ENCODE measurements at regions not wholly inside any gene's neighbourhood (a gene's known extent, or its start where the extent isn't known, plus 50 kb on each side); places are given as distances from the start of the nearest gene placed in this dataset.

DNA sequence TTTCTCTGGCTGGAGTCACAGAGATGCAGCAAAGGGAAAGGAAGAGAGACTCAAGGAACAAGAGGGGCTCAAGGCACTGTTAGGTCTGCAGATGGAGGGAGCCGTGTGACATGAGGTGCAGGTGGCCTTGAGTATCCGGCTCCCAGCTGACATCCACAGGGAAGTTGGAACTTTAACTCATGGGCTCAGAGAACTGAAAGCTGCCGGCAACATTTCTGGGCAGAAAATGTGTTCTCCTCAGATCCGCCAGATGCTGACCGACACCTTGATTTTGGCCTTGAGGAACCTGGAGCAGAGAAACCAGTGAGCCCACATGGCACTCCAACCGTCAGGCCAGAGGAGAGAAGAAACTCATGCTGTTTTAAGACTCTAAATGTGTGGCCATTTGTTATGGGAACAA lies 258.1 kb upstream of the IRX2 start:
- Mint-ChIP-seq H3K27me3 (no peaks in the 10 kb centered on the region), H3K4me3 (no peak overlapping the region), H3K27ac (no peak overlapping the region), H3K36me3 (ENCODE audit: low read depth) (no peaks in the 10 kb centered on the region), H3K4me1 (no peaks in the 10 kb centered on the region), H3K9me3 (peaks cover 8% of the 10 kb centered on the region)
- DNase-seq: no peak
- intact Hi-C loops (cut with micrococcal nuclease): no loop called here

DNA sequence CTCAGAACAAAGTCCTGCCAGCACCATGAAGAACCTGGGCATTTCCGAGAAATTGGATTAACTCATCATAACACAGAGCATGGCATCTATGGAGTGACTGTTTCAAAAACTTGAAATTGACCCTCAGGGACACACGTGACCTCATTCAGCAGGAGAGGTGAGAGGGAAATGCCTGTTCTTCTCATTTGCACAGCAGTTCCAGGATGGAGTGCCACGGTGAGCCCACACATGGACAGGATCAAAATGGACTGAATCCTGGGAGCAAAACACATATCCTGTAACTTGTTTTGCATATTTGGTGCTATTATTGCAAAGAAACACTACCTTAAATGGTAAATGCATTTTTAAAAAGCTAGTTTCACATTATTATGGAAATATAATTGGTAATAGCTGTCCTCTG lies 256.1 kb upstream of the IRX2 start:
- Mint-ChIP-seq H3K27me3 (no peaks in the 10 kb centered on the region), H3K9me3 (peaks cover 11% of the 10 kb centered on the region), H3K4me1 (no peaks in the 10 kb centered on the region), H3K27ac (no peak overlapping the region), H3K4me3 (no peak overlapping the region), H3K36me3 (ENCODE audit: low read depth) (no peaks in the 10 kb centered on the region)
- intact Hi-C loops (cut with micrococcal nuclease): no loop called here
- no peak for DNase-seq

DNA sequence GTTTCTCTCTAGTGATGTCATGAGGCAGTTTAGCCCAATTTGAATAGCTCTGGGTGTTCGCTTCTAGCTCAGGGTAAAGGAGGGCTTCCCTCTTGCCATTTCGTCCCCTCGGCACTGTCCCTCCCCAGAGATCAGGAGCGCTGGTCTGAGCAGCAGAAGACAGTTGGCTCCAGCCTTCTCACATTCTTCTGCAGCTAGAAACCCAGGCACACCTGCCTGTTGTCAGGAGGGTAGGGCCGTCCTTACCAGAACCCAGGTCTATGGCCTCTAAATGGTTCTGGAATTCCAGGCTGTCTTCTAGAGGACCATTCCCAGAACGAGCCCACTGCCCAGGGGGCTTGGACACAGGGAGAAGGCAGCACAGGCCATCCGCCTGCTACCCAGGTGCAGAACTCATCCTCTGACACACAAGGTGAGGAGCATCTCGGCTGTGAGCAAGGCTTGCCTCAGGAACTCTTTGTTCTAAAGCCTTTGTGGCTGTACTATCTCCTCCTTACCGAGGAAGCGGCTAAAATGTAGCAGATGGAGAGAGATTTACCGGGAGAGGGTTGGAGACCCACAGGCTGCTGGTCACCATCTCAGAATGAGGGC lies 255.6 kb upstream of the IRX2 start:
- Mint-ChIP-seq H3K27ac (no peak overlapping the region), H3K4me3 (no peak overlapping the region), H3K9me3 (peaks cover 15% of the 10 kb centered on the region), H3K27me3 (no peaks in the 10 kb centered on the region), H3K4me1 (no peaks in the 10 kb centered on the region), H3K36me3 (ENCODE audit: low read depth) (no peaks in the 10 kb centered on the region)
- intact Hi-C loops (cut with micrococcal nuclease): no loop called here
- DNase-seq: no peak

DNA sequence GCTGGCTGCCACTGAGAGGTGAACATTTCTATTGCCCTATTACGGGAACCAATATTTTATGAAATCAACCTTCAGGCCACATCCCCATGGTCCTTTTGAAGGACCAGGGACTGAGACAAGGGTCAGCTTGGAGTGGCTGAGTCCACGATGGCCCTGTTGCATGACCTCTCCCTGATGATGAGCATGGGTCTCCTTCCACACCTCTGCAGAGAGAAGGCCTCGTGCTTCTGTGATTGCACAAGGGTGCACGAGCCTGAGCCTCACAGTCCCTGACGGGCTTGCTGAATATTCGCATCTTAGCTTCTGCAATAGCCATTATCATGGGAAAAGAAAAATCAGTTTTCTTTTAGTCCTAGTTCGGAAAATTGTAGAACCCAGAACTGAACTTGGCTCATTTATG lies 255.0 kb upstream of the IRX2 start:
- Mint-ChIP-seq H3K9me3 (peaks cover 14% of the 10 kb centered on the region), H3K36me3 (ENCODE audit: low read depth) (no peaks in the 10 kb centered on the region), H3K27ac (no peak overlapping the region), H3K27me3 (no peaks in the 10 kb centered on the region), H3K4me1 (no peaks in the 10 kb centered on the region), H3K4me3 (no peak overlapping the region)
- intact Hi-C loops (cut with micrococcal nuclease): no loop called here
- no peak for DNase-seq

DNA sequence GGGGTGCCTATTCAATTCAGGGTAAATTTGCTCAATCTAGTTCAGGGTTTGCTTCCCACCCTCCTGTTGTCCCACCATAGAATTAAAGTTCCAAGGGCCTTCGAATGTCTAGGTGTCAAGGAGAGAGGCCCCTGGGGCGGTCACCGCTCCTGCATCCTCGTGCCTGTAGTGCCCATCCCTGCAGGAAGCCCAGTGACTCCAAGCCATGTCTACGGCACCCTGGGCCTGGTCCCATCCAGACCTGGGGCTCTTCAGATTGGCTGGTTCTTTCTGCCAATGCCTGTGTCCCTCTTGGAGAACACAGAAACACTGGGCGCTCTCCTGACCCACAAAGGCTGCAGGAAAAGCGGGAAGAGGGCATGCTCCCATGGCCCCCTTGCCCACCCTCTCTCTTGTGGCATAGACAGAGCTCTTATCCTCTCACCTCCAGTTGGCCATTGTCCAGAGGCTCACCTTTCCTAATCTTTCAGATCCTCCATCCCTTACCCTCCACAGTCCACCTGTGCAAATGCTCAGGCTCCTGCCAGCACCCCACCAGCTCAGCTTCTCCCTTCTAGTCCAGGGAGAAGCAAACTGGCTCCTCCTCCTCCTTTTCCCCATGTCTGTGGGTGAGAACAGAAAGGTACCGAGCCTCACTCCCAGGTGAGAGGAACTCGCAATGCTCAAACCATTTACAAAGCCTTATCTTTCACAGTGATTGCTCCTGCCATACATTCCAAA lies 253.0 kb upstream of the IRX2 start:
- no peak for DNase-seq
- no peak overlapping the region for H3K27ac Mint-ChIP-seq
- H3K4me1 Mint-ChIP-seq: no peaks in the 10 kb centered on the region
- intact Hi-C loops (cut with micrococcal nuclease): no loop called here
- H3K9me3 Mint-ChIP-seq: peaks cover 16% of the 10 kb centered on the region
- no peak overlapping the region for H3K4me3 Mint-ChIP-seq
- no peaks in the 10 kb centered on the region for H3K27me3 Mint-ChIP-seq
- H3K36me3 Mint-ChIP-seq (ENCODE audit: low read depth): no peaks in the 10 kb centered on the region

DNA sequence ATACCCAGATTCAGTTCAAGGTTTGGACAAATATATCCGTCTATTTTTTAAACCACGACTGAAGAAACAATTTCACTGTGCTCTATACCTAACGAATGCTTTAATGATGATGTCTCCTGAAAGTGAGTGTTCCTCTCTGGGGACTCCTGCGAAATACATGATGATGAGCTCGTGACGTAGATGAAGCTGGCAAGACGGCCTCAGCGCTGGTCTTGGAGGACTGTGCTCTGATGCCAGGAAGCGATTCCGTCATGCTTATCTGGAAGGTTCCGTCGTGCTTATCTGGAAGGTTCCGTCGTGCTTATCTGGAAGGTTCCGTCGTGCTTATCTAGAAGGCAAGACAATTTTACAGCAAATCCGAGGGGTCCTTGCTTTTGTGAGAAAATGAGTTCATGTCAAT lies 250.8 kb upstream of the IRX2 start:
- no peak for DNase-seq
- intact Hi-C loops (cut with micrococcal nuclease): no loop called here
- no peaks in the 10 kb centered on the region for H3K4me1 Mint-ChIP-seq
- H3K36me3 Mint-ChIP-seq (ENCODE audit: low read depth): no peaks in the 10 kb centered on the region
- H3K9me3 Mint-ChIP-seq: peaks cover 16% of the 10 kb centered on the region
- H3K27me3 Mint-ChIP-seq: no peaks in the 10 kb centered on the region
- H3K4me3 Mint-ChIP-seq: no peak overlapping the region
- H3K27ac Mint-ChIP-seq: no peak overlapping the region

DNA sequence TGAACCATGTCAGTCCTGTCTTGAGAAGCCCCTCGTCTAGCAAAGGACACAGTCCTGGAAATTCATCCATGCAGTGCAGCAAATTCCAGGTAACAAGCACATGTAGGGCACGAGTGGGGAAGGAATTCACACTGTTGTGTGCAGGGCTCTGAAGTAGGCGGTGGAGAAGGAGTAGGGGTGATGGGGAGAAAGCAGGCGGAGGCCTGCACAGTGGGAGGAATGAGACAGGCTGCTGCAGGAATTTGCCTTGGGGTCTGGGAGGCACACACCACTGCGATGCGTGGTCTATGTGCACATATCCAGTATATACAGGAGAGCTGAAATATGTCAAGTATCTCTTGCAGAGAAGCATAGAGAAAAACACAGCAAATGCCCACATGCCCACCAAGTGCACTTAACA lies 249.2 kb upstream of the IRX2 start:
- intact Hi-C loops (cut with micrococcal nuclease): no loop called here
- Mint-ChIP-seq H3K4me1 (no peaks in the 10 kb centered on the region), H3K4me3 (no peak overlapping the region), H3K9me3 (peaks cover 16% of the 10 kb centered on the region), H3K36me3 (ENCODE audit: low read depth) (no peaks in the 10 kb centered on the region), H3K27ac (no peak overlapping the region), H3K27me3 (no peaks in the 10 kb centered on the region)
- DNase-seq: no peak

DNA sequence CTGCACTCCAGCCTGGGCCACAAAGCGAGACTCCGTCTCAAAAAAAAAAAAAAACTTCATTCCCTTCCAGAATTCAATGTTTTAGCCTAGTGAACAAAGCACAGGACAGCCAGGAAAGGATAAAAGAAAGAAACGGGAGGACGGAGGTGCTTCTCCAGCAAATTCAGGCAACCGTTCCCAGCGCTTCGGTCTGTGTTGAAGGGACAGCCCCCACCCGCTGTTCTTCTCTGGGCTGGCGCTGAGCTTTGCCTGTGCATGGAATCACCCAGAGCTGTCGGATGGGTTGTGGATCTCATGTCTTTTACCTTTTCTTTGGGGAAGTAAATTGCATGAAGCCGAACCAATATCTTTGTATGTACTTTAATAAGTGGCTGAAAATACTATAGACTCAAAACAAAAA lies 248.4 kb upstream of the IRX2 start:
- Mint-ChIP-seq H3K4me3 (no peak overlapping the region), H3K27me3 (no peaks in the 10 kb centered on the region), H3K9me3 (peaks cover 13% of the 10 kb centered on the region), H3K4me1 (no peaks in the 10 kb centered on the region), H3K27ac (no peak overlapping the region), H3K36me3 (ENCODE audit: low read depth) (no peaks in the 10 kb centered on the region)
- intact Hi-C loops (cut with micrococcal nuclease): no loop called here
- no peak for DNase-seq

DNA sequence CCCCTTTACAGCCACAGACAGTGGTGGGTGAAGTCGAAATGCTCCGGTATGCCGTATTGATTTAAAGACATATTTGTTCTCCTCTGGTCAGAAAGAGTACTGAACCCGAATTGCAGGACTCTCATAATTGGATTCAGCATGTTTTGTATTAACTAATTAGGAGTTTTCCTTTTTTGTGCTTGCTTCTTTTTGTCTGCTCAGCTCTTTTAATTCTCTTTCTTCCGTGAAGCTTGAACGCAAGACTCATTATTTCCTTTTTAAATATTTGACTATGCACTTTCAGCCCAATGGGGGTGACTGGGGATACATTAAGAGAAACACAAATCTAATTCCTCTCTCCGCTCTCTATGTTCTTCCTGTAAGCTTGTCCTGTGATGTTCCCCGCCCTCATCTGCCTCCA lies 246.6 kb upstream of the IRX2 start:
- H3K27ac Mint-ChIP-seq: no peak overlapping the region
- H3K9me3 Mint-ChIP-seq: peaks cover 13% of the 10 kb centered on the region
- peak; percentile 5 for DNase-seq
- H3K4me3 Mint-ChIP-seq: no peak overlapping the region
- no peaks in the 10 kb centered on the region for H3K36me3 Mint-ChIP-seq (ENCODE audit: low read depth)
- H3K4me1 Mint-ChIP-seq: no peaks in the 10 kb centered on the region
- H3K27me3 Mint-ChIP-seq: no peaks in the 10 kb centered on the region
- intact Hi-C loops (cut with micrococcal nuclease): no loop called here

DNA sequence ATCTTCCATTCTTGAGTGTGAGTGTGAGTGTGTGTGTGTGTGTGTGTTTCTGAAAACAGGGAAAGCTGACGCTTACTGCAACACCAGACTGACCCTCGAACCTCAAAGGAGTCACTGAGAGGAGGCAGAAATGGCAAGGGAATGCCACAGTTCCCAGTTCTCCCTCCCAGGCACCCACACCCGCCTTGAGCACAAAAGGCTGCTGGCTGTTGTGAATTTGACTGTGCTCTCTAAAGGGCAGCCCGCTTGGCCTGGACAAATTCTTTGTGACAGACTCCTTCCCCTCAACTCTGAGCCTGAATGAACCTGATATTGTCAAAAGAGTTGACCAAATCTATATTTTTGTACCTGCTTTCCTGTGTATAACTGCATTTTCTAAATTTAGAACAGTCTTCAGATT lies 245.7 kb upstream of the IRX2 start:
- Mint-ChIP-seq H3K36me3 (ENCODE audit: low read depth) (no peaks in the 10 kb centered on the region), H3K27me3 (no peaks in the 10 kb centered on the region), H3K4me3 (no peak overlapping the region), H3K4me1 (no peaks in the 10 kb centered on the region), H3K27ac (no peak overlapping the region), H3K9me3 (peaks cover 7% of the 10 kb centered on the region)
- peak; percentile 14 for DNase-seq
- intact Hi-C loops (cut with micrococcal nuclease): no loop called here

DNA sequence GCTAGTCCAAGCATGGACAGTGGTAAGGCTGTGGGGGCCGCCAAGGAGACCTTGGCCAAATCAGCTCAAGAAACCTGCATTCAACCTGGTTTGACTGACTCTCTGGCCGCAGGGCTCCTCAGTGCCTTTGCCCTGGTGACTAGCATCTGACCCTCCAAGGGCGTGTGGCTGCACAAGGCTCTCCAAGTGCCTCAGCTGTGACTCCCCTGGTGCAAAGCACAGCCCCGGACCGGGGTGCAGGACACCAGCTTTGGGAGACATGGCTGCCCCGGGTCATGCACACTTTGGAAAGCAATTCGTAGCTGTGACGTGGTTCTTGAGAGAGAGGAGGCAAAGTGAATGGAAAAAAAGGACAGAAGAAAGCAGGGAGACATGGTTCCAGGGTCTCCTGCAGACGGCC lies 245.2 kb upstream of the IRX2 start:
- H3K27ac Mint-ChIP-seq: no peak overlapping the region
- no peaks in the 10 kb centered on the region for H3K4me1 Mint-ChIP-seq

DNA sequence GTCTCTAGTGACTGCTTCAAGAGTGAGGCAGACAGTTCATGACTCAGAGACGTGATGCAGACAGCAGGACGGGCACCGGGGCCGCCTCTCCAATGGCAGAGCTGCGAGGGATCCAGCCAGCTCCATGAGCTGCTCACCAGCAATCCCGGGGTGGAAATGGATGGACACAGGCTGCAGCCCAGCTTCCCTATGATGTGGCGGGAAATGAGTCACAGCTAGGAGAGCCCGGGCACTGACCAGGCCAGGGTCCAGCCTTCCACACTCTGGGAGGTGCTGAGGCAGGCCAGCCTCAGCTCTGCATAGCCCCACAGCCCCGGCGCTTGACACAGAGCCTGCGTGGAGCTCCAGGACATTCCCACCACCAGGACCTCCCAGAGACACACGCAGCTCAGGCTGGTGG lies 244.8 kb upstream of the IRX2 start:
- no peak overlapping the region for H3K27ac Mint-ChIP-seq
- H3K27me3 Mint-ChIP-seq: no peaks in the 10 kb centered on the region
- peaks cover 3% of the 10 kb centered on the region for H3K9me3 Mint-ChIP-seq
- H3K36me3 Mint-ChIP-seq (ENCODE audit: low read depth): no peaks in the 10 kb centered on the region
- H3K4me3 Mint-ChIP-seq: no peak overlapping the region
- intact Hi-C loops (cut with micrococcal nuclease): no loop called here
- H3K4me1 Mint-ChIP-seq: no peaks in the 10 kb centered on the region
- peak; percentile 9 for DNase-seq

More for the DNA sequence above, 245.2 kb upstream of the IRX2 start:
- intact Hi-C loops (cut with micrococcal nuclease): no loop called here
- peak; percentile 21 for DNase-seq
- Mint-ChIP-seq H3K27me3 (no peaks in the 10 kb centered on the region), H3K9me3 (peaks cover 3% of the 10 kb centered on the region), H3K4me3 (no peak overlapping the region), H3K36me3 (ENCODE audit: low read depth) (no peaks in the 10 kb centered on the region)

DNA sequence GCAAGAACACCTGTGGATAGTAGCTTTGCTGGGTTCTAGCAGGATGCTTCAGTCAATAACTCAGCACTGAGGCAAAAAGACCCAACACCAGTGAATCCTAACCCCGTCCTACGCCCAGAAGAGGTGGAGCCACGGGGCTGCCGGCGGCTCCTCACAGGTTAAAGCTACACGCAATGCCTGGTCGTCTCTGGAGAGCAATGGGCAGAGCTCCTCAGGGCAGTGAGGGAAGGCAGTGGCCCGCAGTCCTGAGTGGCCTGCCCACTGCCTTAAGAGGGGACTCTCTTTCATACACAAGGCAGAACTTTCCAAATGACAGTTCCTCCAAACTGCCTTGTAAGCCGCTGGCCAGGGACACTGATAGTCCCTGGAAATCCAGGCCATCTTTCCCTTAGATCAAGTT lies 244.2 kb upstream of the IRX2 start:
- no peak overlapping the region for H3K4me3 Mint-ChIP-seq
- H3K9me3 Mint-ChIP-seq: peaks cover 3% of the 10 kb centered on the region
- H3K27ac Mint-ChIP-seq: no peak overlapping the region
- intact Hi-C loops (cut with micrococcal nuclease): no loop called here
- no peaks in the 10 kb centered on the region for H3K36me3 Mint-ChIP-seq (ENCODE audit: low read depth)
- H3K27me3 Mint-ChIP-seq: no peaks in the 10 kb centered on the region
- H3K4me1 Mint-ChIP-seq: no peaks in the 10 kb centered on the region
- peak; percentile 22 for DNase-seq

DNA sequence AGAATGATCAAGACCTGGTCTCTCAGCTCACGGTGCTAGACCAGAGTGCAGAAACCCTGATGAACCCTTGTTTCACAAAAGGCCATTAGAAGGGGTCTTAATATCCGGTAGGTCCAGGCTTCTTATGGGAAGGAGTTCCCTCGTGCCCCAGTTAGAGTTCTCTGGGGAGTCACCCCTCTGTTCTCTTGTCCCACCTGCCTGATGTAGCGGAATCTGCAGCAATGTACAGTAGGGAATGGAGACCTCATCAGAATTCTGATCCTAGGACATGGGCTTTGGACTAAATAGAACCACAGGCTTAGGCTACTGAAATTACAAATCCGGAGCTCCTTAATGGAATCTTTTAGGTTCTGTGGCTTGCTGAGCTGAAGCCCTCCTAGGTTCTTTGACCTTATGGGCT lies 243.6 kb upstream of the IRX2 start:
- H3K36me3 Mint-ChIP-seq (ENCODE audit: low read depth): no peaks in the 10 kb centered on the region
- no peaks in the 10 kb centered on the region for H3K4me1 Mint-ChIP-seq
- peaks cover 4% of the 10 kb centered on the region for H3K9me3 Mint-ChIP-seq
- H3K27me3 Mint-ChIP-seq: no peaks in the 10 kb centered on the region
- H3K4me3 Mint-ChIP-seq: no peak overlapping the region
- H3K27ac Mint-ChIP-seq: no peak overlapping the region
- intact Hi-C loops (cut with micrococcal nuclease): no loop called here
- peak; percentile 4 for DNase-seq

DNA sequence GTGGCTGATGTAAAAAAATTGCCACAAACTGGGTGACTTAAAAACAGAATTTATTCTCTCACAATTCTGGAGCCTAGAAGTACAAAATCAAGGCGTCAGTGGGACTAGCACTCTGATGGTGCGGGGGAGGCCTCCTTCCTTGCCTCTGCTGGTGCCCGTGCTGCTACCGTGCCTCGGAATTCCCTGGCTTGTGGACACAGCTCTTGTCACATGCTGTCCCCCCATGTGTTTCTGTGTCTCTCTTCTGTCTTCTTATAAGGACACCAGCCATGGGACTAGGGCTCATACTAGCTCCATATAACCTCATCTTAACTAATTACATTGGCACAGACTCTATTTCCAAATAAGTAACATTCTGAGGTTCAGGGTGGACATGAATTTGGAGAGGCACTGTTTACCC lies 242.3 kb upstream of the IRX2 start:
- Mint-ChIP-seq H3K36me3 (ENCODE audit: low read depth) (no peaks in the 10 kb centered on the region), H3K27ac (no peak overlapping the region), H3K9me3 (peaks cover 4% of the 10 kb centered on the region), H3K27me3 (no peaks in the 10 kb centered on the region), H3K4me1 (no peaks in the 10 kb centered on the region), H3K4me3 (no peak overlapping the region)
- peak; percentile 32 for DNase-seq
- intact Hi-C loops (cut with micrococcal nuclease): no loop called here

Measured in activated CD4-positive, alpha-beta T cell treated with anti-CD3 and anti-CD28 coated beads, Interleukin-2, amount 10 ng/mL, durations not matched to agents 24 days and 14 days (primary cell).